ENCODE measurements at regions not wholly inside any gene's neighbourhood (a gene's known extent, or its start where the extent isn't known, plus 50 kb on each side); places are given as distances from the start of the nearest gene placed in this dataset.

DNA sequence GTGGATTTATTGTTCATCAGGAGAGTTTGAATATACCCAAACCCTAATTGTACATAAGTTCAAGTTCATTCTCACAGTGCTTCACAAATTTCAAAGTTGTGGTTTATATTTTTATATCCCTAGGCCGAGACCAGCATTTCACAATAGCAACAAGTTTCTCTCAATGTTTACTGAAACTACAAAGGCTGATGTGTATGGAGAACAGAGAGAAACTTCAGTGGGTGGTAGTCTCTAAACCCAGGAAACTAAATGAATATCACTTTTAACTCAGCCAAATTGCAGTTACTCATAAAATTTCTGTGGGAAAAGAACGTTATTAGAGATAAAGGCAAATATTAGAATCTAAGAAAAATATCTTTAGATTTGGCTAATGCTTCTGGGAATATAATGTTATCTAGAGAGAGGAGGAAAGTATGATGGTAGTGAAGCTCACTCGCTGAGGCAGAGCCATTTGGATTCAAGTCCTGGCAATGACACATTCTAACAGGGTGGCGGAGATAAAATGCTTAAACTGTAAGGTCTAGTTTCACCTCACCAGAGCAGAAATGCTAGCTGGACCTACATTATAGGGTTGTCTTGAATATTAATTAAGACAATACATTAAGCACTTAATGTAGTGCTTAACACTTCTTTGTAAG is 514.8 kb downstream of the EPHA3 start:
- Histone ChIP-seq H3K4me3 (no peak overlapping the region), H3K9me3 (no peaks in the 10 kb centered on the region), H3K4me1 (no peaks in the 10 kb centered on the region), H3K36me3 (no peaks in the 10 kb centered on the region), H3K27me3 (no peaks in the 10 kb centered on the region), H3K27ac (no peak overlapping the region)
- DNase-seq (ENCODE audit: low spot score in 2 of 2) = no peak
- TF ChIP-seq, protein P1, sequence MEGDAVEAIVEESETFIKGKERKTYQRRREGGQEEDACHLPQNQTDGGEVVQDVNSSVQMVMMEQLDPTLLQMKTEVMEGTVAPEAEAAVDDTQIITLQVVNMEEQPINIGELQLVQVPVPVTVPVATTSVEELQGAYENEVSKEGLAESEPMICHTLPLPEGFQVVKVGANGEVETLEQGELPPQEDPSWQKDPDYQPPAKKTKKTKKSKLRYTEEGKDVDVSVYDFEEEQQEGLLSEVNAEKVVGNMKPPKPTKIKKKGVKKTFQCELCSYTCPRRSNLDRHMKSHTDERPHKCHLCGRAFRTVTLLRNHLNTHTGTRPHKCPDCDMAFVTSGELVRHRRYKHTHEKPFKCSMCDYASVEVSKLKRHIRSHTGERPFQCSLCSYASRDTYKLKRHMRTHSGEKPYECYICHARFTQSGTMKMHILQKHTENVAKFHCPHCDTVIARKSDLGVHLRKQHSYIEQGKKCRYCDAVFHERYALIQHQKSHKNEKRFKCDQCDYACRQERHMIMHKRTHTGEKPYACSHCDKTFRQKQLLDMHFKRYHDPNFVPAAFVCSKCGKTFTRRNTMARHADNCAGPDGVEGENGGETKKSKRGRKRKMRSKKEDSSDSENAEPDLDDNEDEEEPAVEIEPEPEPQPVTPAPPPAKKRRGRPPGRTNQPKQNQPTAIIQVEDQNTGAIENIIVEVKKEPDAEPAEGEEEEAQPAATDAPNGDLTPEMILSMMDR (IDR thresholded peaks at IDR 0.05) = no peak
- TF ChIP-seq POLR2A (IDR thresholded peaks at IDR 0.05) (no peak), EP300 (IDR thresholded peaks at IDR 0.05) (no peak)
- 50 to 56% methylated on average over 4 of the region's 4 CpGs for WGBS, 2 donors

DNA sequence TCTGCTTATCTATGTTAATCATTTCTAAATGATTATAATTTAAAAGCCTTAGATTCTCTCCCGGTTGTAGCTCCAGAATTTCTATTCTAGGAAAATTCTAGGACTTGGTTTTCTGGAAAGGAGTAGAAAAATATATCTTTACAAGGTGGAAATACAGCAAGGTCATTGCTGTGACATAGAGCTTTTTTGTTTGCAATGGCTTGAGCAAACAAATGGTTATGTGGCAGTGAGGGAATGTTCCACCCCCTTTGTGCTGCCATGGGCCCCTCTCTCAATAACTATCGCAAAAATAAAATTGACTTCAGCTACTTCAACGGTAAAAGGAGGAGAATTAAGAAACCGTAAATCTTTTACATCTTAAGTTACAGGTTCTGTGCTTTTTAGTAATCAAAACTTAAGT is 517.1 kb downstream of the EPHA3 start:
- Histone ChIP-seq H3K4me3 (no peak overlapping the region), H3K27me3 (no peaks in the 10 kb centered on the region), H3K36me3 (no peaks in the 10 kb centered on the region), H3K9me3 (no peaks in the 10 kb centered on the region), H3K27ac (no peak overlapping the region), H3K4me1 (no peaks in the 10 kb centered on the region)
- no peak for DNase-seq (ENCODE audit: low spot score in 2 of 2)
- TF ChIP-seq, protein P1 (IDR thresholded peaks at IDR 0.05) = no peak
- TF ChIP-seq EP300 (IDR thresholded peaks at IDR 0.05) (no peak), POLR2A (IDR thresholded peaks at IDR 0.05) (no peak)
- 86 to 91% methylated on average over 4 of the region's 4 CpGs for WGBS, 2 donors

DNA sequence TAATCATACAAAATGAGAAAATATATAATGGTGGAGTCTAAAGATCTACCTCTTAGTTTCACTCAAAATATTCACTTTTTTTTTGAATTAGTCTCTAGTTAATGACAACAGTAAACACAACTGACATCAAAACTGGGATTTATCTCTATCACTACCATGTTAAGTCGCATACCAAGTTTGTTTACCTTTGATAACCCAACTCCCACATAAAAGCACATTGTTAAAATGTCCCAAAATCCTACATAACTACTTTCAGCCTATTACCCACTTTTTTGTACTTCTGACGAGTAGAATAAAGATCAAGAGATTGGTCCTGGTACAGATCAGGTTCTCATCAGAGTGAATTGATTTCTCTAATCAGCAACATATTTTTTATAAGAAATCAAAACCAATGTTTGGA is 518.5 kb downstream of the EPHA3 start:
- Histone ChIP-seq H3K4me3 (no peak overlapping the region), H3K4me1 (no peaks in the 10 kb centered on the region), H3K27ac (no peak overlapping the region), H3K9me3 (no peaks in the 10 kb centered on the region), H3K36me3 (no peaks in the 10 kb centered on the region), H3K27me3 (no peaks in the 10 kb centered on the region)
- DNase-seq (ENCODE audit: low spot score in 2 of 2) = no peak
- TF ChIP-seq EP300 (IDR thresholded peaks at IDR 0.05) (no peak), POLR2A (IDR thresholded peaks at IDR 0.05) (no peak)
- TF ChIP-seq, protein P1 (IDR thresholded peaks at IDR 0.05) = no peak
- WGBS, 2 donors = 77 to 78% methylated on average over 2 of the region's 2 CpGs

DNA sequence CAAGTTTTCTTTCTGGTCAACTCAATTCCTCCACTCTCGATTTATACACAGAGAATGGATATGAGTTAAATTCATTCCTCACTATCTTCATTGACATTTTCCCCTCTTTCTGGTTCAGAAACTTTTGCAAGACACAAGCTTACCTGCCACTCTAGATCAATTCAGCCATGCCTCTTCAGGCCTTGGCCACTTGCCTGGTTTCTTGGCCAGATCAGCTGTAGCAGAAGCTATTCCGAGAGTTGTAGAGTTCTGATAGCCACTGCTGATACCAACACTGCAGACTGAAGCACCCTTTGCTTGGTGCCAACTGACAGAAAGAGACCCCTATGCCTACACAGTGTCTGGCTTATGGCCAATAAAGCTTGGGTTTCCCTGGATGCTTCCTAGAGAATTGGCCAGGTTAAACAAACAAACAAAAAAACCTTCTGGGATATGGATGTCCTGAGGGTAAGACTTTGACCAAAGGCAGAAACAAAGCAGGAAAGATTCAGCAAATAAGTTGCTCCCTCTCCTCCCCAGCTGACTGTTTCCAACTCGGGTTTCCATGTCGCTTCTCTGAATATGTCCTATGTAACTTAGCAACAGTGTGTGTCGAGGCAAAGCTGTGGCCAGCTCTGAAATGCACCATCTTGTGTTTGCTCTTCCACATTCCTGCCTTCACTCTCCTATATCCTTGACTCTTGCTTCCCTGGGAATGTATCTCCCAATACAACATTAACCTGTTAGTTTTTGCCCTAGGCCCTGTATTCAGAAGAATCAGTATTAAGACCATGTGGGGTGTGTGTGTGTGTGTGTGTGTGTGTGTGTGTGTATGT is 521.6 kb downstream of the EPHA3 start:
- no peak overlapping the region for H3K27ac ChIP-seq
- H3K9me3 ChIP-seq = no peaks in the 10 kb centered on the region
- WGBS, 2 donors = 74 to 76% methylated on average over 5 of the region's 5 CpGs
- H3K36me3 ChIP-seq = no peaks in the 10 kb centered on the region
- no peaks in the 10 kb centered on the region for H3K27me3 ChIP-seq
- TF ChIP-seq EP300 (IDR thresholded peaks at IDR 0.05) = no peak
- no peak for TF ChIP-seq POLR2A (IDR thresholded peaks at IDR 0.05)
- TF ChIP-seq, protein P1 (IDR thresholded peaks at IDR 0.05) = no peak
- H3K4me3 ChIP-seq = no peak overlapping the region
- H3K4me1 ChIP-seq = no peaks in the 10 kb centered on the region
- no peak for DNase-seq (ENCODE audit: low spot score in 2 of 2)

DNA sequence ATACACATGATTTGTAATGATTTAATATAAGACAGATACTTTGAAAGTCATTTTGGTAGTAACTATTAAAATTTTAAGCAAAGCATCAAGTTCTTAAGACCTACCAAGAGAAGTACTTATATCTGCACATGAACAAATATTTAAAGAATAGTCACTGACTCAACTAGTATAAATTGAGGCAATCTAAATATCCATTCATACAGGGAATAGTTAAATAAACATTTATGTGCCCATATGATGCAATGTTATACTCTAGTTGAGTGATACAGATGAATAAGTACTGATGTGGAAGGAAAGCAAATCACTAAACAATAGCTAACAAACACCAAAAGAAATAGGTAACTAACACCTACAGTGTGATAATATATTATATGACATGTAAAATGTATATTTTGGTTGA is 527.7 kb downstream of the EPHA3 start:
- Histone ChIP-seq H3K27me3 (no peaks in the 10 kb centered on the region), H3K36me3 (no peaks in the 10 kb centered on the region), H3K27ac (no peak overlapping the region), H3K9me3 (no peaks in the 10 kb centered on the region), H3K4me3 (no peak overlapping the region), H3K4me1 (no peaks in the 10 kb centered on the region)
- TF ChIP-seq POLR2A (IDR thresholded peaks at IDR 0.05) (no peak), EP300 (IDR thresholded peaks at IDR 0.05) (no peak)
- TF ChIP-seq, protein P1 (IDR thresholded peaks at IDR 0.05) = no peak
- no peak for DNase-seq (ENCODE audit: low spot score in 2 of 2)
